Smooth muscle cell (in vitro differentiated cells): ENCODE measurements at regions not wholly inside any gene's neighbourhood (a gene's known extent, or its start where the extent isn't known, plus 50 kb on each side); places are given as distances from the start of the nearest gene placed in this dataset.

Source experiments
- DNase-seq: peaks from one replicate; lab custom pipeline; 2025; ENCODE audit not compliant: unreplicated experiment; lab: John Stamatoyannopoulos, UW
- H2AFZ ChIP-seq: fragments of 200-600 bp; sonication (generic); 2 replicates; pipeline ENCODE4 v1.6.0; 2016; ENCODE audit warnings: antibody characterized with exemption, low read depth, mild to moderate bottlenecking
- H3F3A ChIP-seq: fragments of 200-600 bp; sonication (generic); 2 replicates; pipeline ENCODE4 v1.6.0; 2017; ENCODE audit warnings: antibody characterized with exemption, low read depth
- H3K27ac ChIP-seq: fragments of 200-600 bp; sonication (generic); 2 replicates; pipeline ENCODE4 v1.5.1; 2016; ENCODE audit warnings: low read depth, mild to moderate bottlenecking
- H3K27me3 ChIP-seq: fragments of 200-600 bp; sonication (generic); 2 replicates; pipeline ENCODE4 v1.6.1; 2016; ENCODE audit warnings: low read depth, mild to moderate bottlenecking
- H3K36me3 ChIP-seq: fragments of 200-600 bp; sonication (generic); 2 replicates; pipeline ENCODE4 v1.5.1; 2016; ENCODE audit warnings: low read depth
- H3K4me1 ChIP-seq: fragments of 200-600 bp; sonication (generic); 2 replicates; pipeline ENCODE4 v1.5.1; 2016; ENCODE audit warnings: low read depth
- H3K4me2 ChIP-seq: fragments of 200-600 bp; sonication (generic); 2 replicates; pipeline ENCODE4 v1.6.0; 2016; ENCODE audit warnings: mild to moderate bottlenecking
- H3K4me3 ChIP-seq: fragments of 200-600 bp; sonication (generic); 2 replicates; pipeline ENCODE4 v1.5.1; 2016; ENCODE audit warnings: mild to moderate bottlenecking
- H3K79me2 ChIP-seq: fragments of 200-600 bp; sonication (generic); 2 replicates; pipeline ENCODE4 v1.6.0; 2016; ENCODE audit warnings: low read depth, mild to moderate bottlenecking
- H3K9ac ChIP-seq: fragments of 200-600 bp; sonication (generic); 2 replicates; pipeline ENCODE4 v1.6.0; 2016; ENCODE audit warnings: low read depth
- H3K9me3 ChIP-seq: fragments of 200-600 bp; sonication (generic); replicated peaks from 2 replicates; pipeline ENCODE4 v1.5.1; 2016; ENCODE audit warnings: low read depth
- H4K20me1 ChIP-seq: fragments of 200-600 bp; sonication (generic); 2 replicates; pipeline ENCODE4 v1.6.0; 2016; ENCODE audit warnings: low read depth
- CTCF ChIP-seq: fragments of 200-600 bp; sonication (generic); IDR thresholded peaks from 2 replicates; pipeline ENCODE4 v1.5.1; 2017; ENCODE audit warnings: borderline replicate concordance, mild to moderate bottlenecking, antibody characterized with exemption; ENCODE audit not compliant: insufficient read depth, poor library complexity, severe bottlenecking
- WGBS: methylation state at CpG from one replicate; pipeline ENCODE4 v1.1.7; 2016; ENCODE audit warnings: low lambda C conversion rate; 5-methylcytosine and 5-hydroxymethylcytosine counted together

GRCh38 chr11:26859416-26859815, 134.5 kb upstream of the FIBIN start:
- Histone ChIP-seq H3K4me3 (no peak overlapping the region), H2AFZ (no peak overlapping the region), H3K36me3 (no peaks in the 10 kb centered on the region), H3K9ac (no peak overlapping the region), H3K27ac (no peak overlapping the region), H3K4me2 (no peak overlapping the region), H3K4me1 (no peaks in the 10 kb centered on the region), H3K79me2 (no peaks in the 10 kb centered on the region), H3K9me3 (no peaks in the 10 kb centered on the region), H3F3A (no peaks in the 10 kb centered on the region), H3K27me3 (no peaks in the 10 kb centered on the region), H4K20me1 (no peaks in the 10 kb centered on the region)
- TF ChIP-seq CTCF: no peak
- WGBS: 92% methylated on average over 3 of the region's 3 CpGs
- no peak for DNase-seq

DNA sequence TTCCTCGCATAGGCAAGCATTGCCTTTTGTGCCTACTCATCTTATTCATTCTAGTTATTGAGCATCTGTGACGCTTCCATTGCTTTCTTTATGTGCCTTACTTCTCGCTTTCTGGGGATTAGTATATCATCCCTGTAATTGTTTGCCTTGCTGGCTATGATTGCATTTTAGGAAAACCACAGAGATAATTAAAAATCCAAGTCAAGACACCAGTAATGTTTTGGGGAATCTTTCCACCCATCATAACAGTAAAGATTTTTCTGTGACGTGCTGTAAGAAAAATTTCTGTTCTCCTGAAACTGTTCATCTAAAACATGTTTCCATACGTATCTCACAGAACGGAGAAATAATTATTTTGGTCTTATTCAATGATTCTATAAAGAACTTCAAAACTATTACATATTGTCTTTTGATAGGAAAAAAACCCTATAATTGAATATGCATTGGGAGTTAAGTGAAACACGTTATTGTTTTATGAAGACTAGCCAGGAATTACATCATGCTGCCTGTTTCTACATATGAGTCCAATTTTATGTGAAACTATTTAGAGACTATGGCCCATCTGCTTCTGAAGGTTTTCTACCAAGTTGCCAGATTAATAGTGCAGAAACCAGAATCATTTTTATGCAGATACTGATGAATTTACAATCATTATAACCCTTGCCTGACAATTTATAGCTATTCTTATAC, 133.7 kb upstream of the FIBIN start:
- Histone ChIP-seq H3K36me3 (no peaks in the 10 kb centered on the region), H3K4me3 (no peak overlapping the region), H3K27me3 (no peaks in the 10 kb centered on the region), H3K4me2 (no peak overlapping the region), H3K4me1 (no peaks in the 10 kb centered on the region), H4K20me1 (no peaks in the 10 kb centered on the region), H3K27ac (no peak overlapping the region), H3F3A (no peaks in the 10 kb centered on the region), H2AFZ (no peak overlapping the region), H3K9me3 (no peaks in the 10 kb centered on the region), H3K79me2 (no peaks in the 10 kb centered on the region), H3K9ac (no peak overlapping the region)
- no peak for TF ChIP-seq CTCF
- DNase-seq: no peak
- 73% methylated on average over 7 of the region's 7 CpGs for WGBS

GRCh38 chr11:26860895-26861294, 133.0 kb upstream of the FIBIN start:
- no peak overlapping the region for H2AFZ ChIP-seq
- no peaks in the 10 kb centered on the region for H4K20me1 ChIP-seq
- H3K27me3 ChIP-seq: no peaks in the 10 kb centered on the region
- no peak for TF ChIP-seq CTCF
- no peaks in the 10 kb centered on the region for H3K4me1 ChIP-seq
- DNase-seq: no peak
- H3K4me2 ChIP-seq: no peak overlapping the region
- H3K9ac ChIP-seq: no peak overlapping the region
- H3K27ac ChIP-seq: no peak overlapping the region
- no peaks in the 10 kb centered on the region for H3F3A ChIP-seq
- no peaks in the 10 kb centered on the region for H3K79me2 ChIP-seq
- H3K4me3 ChIP-seq: no peak overlapping the region
- no peaks in the 10 kb centered on the region for H3K36me3 ChIP-seq
- no peaks in the 10 kb centered on the region for H3K9me3 ChIP-seq
- WGBS: 85% methylated on average over 1 of the region's 1 CpG

DNA sequence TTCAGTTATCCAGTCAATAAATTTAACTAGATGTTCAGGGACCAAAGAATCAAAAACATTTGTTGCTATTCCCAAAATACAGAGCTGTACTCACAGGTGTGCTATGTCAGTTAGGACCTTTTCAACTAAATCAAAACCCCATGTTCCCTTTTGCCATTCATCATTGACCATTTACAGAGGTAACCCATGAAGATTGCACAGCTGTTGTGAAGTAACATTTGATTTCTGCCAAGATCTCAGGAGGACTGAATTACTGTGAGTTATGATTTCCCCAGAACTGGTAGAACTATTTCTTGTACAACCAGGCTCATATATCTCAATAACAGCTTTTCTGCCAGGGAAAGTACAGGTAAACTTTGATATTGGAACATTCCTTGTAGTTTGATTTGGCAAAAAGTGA, 131.1 kb upstream of the FIBIN start:
- H3K36me3 ChIP-seq: peaks cover 2% of the 10 kb centered on the region
- no peaks in the 10 kb centered on the region for H3K4me1 ChIP-seq
- H3K9me3 ChIP-seq: no peaks in the 10 kb centered on the region
- TF ChIP-seq CTCF: no peak
- no peaks in the 10 kb centered on the region for H3F3A ChIP-seq
- no peaks in the 10 kb centered on the region for H3K27me3 ChIP-seq
- H3K79me2 ChIP-seq: no peaks in the 10 kb centered on the region
- H4K20me1 ChIP-seq: no peaks in the 10 kb centered on the region
- H3K4me2 ChIP-seq: no peak overlapping the region
- H3K4me3 ChIP-seq: no peak overlapping the region
- H3K27ac ChIP-seq: no peak overlapping the region
- no peak for DNase-seq
- no peak overlapping the region for H2AFZ ChIP-seq
- no peak overlapping the region for H3K9ac ChIP-seq
